HG03280 (cell line): ENCODE measurements at regions not wholly inside any gene's neighbourhood (a gene's known extent, or its start where the extent isn't known, plus 50 kb on each side); places are given as distances from the start of the nearest gene placed in this dataset.
"Not testable (repeated sequence)": the region's sequence is repeated elsewhere in the genome, so short reads cannot be mapped to it uniquely, and the experiment has no call there.

Source experiments
- ATAC-seq: cut with Tn5 transposase; IDR thresholded peaks from one replicate; pipeline ENCODE4 v1.9.1; 2021; ENCODE audit warnings: mild to moderate bottlenecking, moderate library complexity; ENCODE audit not compliant: unreplicated experiment

- ATAC-seq = peak; percentile 70
Observed at GRCh38 chr6:82419132-82419581, 55.5 kb downstream of the TPBG start.

DNA sequence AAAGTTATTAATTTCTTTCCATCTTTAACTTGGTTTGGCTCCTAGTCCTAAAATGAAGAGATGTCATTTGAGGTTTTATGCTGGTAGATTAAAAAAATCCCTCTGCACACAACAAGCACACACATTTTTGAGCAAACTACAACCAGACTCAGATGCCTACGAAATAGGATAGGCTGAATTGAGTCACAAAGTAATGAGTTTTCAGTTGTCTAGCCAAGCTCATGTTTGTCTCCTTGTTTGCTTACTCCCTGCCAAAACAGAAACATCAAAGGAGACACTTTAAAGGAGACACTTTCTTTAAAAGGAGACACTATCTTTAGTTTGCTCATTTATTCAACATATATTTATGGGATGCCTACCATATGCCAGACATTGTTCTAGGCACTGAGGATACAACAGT, 56.2 kb downstream of the TPBG start:
- ATAC-seq = peak; percentile 36

- ATAC-seq = no peak
Observed at GRCh38 chr6:82430611-82431010, 67.0 kb downstream of the TPBG start.

DNA sequence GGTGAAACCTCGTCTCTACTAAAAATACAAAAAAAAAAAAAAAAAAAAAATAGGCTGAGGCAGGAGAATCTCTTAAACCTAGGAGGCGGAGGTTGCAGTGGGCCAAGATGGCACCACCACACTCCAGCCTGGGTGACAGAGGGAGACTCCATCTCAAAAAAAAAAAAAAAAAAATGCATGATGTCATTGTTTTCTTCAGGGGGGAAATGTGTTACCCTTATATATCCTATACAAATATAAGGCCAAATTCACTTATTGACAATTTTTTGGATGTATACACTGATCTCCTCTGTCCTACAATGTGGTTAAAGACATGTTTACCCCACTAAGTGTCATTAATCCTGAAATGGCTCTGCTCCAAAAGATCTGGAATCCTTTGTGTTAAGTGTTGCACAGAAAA, 73.1 kb downstream of the TPBG start:
- no peak for ATAC-seq

DNA sequence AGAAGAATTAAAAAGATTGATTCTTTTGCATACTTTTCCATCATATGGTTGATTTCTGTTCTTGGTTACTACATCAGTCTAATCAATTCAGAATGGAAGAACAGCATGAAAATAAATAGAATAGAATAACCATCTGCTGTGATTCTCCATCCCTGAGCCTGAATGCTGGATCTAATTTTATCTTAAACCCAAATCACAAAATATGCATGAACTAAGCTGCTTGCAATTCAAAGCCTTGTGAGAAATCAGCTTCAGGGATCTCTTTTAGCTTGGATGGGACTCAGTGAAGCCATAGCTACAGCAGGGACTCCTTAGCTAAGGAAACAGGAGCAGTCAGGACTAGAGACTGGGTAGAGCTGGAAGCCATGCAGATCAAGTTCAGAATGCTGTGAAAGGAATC, 74.1 kb downstream of the TPBG start:
- ATAC-seq = no peak

DNA sequence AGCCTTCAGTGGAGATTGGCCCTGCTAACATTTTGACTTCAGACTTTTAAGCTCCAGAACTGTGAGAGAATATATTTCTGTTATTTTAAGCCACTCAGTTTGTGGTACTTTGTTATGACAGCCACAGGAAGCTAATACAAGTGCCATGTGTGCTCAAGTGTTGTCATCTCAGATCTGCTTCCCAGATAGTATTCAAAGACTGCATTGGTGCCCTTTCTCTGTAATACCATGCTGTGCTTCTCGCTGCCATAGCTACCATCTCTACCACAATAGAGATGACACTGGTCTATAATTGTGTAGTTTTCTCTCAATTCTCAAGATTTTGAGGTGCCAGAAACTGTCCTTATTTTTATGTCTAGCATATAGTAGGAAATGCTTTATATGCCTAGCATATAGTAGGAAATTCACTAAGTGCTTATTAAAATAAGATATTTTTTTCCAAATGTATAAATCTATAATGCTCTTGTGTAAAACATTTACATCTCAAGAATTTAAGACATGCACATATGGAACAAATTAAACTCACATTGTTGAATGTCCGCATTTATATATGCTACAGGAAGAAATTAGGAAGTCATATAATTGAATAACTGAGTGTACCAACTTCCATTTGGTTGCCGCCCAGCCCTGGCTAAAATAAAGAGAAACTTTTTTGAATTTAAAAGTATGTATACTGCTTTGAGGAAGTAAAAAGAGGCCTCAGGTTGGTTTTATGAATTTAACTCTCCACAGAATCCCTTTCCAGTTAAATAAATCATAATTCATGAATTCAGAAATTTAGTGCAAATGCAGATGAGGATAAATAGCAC, 77.6 kb downstream of the TPBG start:
- no peak for ATAC-seq

- ATAC-seq = no peak
Observed at GRCh38 chr6:82442061-82442719, 78.6 kb downstream of the TPBG start.

DNA sequence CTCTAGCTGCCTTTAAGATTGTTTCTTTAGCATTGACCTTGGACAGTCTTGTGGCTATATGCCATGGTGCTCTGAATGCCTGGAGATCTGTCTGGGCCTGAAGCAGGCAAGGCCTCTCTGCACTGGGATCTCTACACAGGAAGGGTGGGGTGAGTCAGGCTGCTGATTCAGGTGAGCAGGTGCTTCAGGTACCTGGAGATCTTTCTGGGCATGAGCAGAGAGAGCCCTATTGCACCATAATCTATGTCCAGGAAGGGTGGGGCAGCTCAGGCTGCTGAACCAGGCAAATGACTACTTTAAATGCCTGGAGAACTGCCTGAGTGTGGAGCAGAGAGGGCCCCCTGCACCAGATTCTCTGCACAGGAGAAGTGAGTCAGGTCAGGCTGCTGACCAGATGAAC, 94.5 kb downstream of the TPBG start:
- no peak for ATAC-seq

DNA sequence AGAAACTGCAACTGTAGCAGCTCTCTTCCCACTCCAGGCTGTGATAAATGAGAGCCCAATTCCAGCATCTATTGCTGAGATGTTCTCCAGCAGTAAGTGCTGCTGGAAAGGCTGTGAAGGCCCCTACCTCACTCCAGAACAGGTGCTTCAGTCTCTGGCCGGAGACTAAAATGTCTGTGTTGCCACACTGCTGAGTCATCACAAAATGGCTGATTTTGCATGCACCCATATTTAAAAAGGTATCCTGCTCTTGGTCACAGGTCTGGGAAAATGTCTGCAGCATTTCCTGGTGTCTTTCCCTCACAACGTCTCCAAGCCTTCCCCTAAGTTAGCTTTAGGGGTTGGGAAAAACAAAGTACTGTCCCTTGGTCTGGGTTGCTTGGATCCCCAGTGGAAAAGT, 95.1 kb downstream of the TPBG start:
- no peak for ATAC-seq

- ATAC-seq = no peak
Observed at GRCh38 chr6:82461536-82461935, 97.9 kb downstream of the TPBG start.

- ATAC-seq = no peak
Observed at GRCh38 chr6:82467338-82467737, 103.7 kb downstream of the TPBG start.

DNA sequence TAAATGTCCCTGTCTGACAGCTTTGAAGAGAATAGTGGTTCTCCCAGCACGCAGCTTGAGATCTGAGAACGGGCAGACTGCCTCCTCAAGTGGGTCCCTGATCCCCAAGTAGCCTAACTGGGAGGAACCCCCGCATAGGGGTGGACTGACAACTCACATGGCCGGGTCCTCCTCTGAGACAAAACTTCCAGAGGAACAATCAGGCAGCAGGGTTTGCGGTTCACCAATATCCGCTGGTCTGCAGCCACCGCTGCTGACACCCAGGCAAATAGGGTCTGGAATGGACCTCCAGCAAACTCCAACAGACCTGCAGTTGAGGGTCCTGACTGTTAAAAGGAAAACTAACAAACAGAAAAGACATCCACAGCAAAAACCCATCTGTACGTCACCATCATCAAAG, 106.5 kb downstream of the TPBG start:
- ATAC-seq = not testable (repeated sequence)

DNA sequence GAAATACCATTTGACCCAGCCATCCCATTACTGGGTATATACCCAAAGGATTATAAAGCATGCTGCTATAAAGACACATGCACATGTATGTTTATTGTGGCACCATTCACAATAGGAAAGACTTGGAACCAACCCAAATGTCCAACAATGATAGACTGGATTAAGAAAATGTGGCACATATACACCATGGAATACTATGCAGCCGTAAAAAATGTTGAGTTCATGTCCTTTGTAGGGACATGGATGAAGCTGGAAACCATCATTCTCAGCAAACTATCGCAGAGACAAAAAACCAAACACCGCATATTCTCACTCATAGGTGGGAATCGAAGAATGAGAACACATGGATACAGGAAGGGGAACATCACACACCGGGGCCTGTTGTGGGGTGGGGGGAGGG, 111.5 kb downstream of the TPBG start:
- not testable (repeated sequence) for ATAC-seq

DNA sequence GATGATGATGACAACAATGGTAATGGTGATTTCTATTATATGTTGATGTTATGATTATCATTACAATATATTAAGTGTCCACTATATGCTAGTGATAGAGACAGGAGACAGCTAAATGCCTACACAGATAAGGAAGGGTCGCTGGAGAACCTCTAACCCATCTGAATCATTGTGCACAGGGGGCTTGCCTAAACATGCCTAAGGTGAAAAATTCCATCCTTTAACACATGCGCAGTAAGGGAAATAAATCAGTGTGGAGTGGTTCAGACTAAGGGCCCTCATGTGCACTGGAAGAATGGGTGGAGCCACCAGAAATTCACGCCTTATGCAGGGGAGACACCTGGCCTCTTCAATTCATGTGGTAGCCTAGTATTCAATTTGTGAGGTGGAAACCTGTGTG, 120.4 kb downstream of the TPBG start:
- ATAC-seq = no peak

- no peak for ATAC-seq
Observed at GRCh38 chr6:82484737-82485626, 121.4 kb downstream of the TPBG start.

- ATAC-seq = no peak
Observed at GRCh38 chr6:82487895-82488294, 124.3 kb downstream of the TPBG start.

- ATAC-seq = no peak
Observed at GRCh38 chr6:82488403-82488802, 124.8 kb downstream of the TPBG start.

GRCh38 chr6:82492134-82492533, 128.5 kb downstream of the TPBG start:
- no peak for ATAC-seq

GRCh38 chr6:82493467-82493866, 129.8 kb downstream of the TPBG start:
- ATAC-seq = no peak

- no peak for ATAC-seq
Observed at GRCh38 chr6:82494367-82494766, 130.8 kb downstream of the TPBG start.

GRCh38 chr6:82501901-82502300, 138.3 kb downstream of the TPBG start:
- ATAC-seq = not testable (repeated sequence)
